ENCODE measurements at regions not wholly inside any gene's neighbourhood (a gene's known extent, or its start where the extent isn't known, plus 50 kb on each side); places are given as distances from the start of the nearest gene placed in this dataset.

DNA sequence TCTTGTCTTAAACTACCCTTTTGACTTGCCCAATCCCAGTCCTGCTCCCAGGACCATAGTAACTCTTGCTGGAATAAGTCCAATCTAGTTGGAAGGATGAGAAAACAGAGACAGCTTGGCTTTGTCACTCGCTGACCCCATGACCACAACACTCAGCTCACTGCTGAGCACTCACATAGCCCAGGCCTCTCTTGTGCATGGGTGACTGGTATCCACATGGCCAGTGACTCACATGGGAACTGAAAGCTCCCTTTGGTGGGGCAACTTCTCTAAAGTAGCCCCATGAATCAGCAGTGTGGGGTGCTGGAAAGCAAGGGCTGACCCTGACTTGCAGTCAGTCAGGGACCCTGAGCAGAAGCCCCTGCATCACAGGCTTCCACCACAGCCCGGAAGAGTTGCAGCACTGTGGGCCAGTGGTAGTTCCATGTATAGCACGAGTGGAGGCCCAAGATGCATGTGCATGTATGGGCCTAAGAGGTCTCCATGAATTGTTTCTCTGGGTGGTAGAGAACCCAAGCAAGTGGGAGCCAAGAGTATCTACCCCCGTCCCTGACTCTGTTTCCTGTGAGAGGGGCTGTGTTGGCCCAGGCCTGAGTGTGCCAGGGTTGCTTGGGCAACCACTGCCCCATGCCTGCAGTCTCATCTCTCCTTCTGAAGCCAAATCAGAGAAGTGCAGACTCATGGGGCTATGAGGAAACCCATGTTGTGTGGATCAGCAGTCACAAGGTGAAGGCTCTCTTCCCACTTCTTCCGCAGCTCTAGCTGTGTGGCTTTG is 62.1 kb upstream of the XCR1 start (continued):
- TF ChIP-seq RAD21 (IDR thresholded peaks at IDR 0.05; ENCODE audit: low read length) (no peak), RCOR1 (IDR thresholded peaks at IDR 0.05; ENCODE audit: insufficient replicate concordance, low read length) (no peak)

DNA sequence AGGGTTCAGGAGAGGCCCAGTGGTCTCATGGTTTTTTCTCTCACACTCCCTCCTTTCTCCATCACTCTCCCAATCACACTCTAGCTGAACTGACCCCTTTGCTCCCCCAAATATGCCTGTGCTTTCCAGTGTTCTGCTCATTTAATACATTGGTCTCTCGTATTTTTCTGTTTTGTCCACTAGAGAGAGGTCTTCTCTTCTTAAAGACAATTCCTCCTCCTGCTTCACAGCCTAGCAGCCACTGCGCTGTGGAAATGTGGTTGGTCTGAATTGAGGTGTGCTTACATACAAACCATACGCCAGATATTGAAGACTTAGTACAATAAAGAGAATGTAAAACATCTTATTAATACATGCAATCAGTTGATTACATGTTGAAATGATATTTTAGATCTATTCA is 60.6 kb upstream of the XCR1 start:
- Histone ChIP-seq H3K9me3 (ENCODE audit: control insufficient read depth, insufficient read depth, low read length) (no peaks in the 10 kb centered on the region), H3K23ac (ENCODE audit: low read depth, low read length) (no peak overlapping the region), H3K27me3 (ENCODE audit: control insufficient read depth, insufficient read depth, low read length) (peaks cover 4% of the 10 kb centered on the region; the same call in 1 of the 2 replicates), H3K14ac (replicated peaks; ENCODE audit: low read depth, low read length) (no peak overlapping the region), H3K4me3 (ENCODE audit: insufficient read depth, low read depth, low read length) (no peak overlapping the region), H3K79me1 (ENCODE audit: low read depth in 1 of 2, low read length in 2 of 2) (no peaks in the 10 kb centered on the region), H3K9ac (ENCODE audit: low read depth, low read length) (no peak overlapping the region), H4K20me1 (ENCODE audit: insufficient read depth, low read length) (no peaks in the 10 kb centered on the region), H3K4me1 (ENCODE audit: control insufficient read depth, insufficient read depth, low read length) (peaks cover 5% of the 10 kb centered on the region), H2AK9ac (replicated peaks; ENCODE audit: low read depth, low read length, poor library complexity) (no peak overlapping the region), H4K8ac (ENCODE audit: low read depth in 2 of 2, low read length in 2 of 2) (no peak overlapping the region), H2BK120ac (ENCODE audit: low read depth, low read length) (no peak overlapping the region), H3K27ac (ENCODE audit: insufficient read depth, low read length) (no peak overlapping the region), H3K56ac (ENCODE audit: extremely low read depth, insufficient read depth, low read length) (no peak overlapping the region), H3K36me3 (ENCODE audit: control insufficient read depth, insufficient read depth, low read length) (no peaks in the 10 kb centered on the region), H2BK5ac (ENCODE audit: low read depth, low read length, poor library complexity, severe bottlenecking) (no peak overlapping the region), H2BK15ac (ENCODE audit: low read depth, low read length) (no peak overlapping the region), H3K4me2 (ENCODE audit: low read depth, low read length) (no peak overlapping the region), H2AK5ac (ENCODE audit: low read depth, low read length) (no peak overlapping the region), H4K5ac (ENCODE audit: low read depth, low read length) (no peak overlapping the region), H2AFZ (replicated peaks; ENCODE audit: low read length, poor library complexity) (no peak overlapping the region), H3K9me1 (ENCODE audit: insufficient read depth, low read length) (peaks cover 3% of the 10 kb centered on the region; the same call in 1 of the 2 replicates), H4K91ac (ENCODE audit: insufficient read depth, low read depth, low read length) (no peak overlapping the region), H3K4ac (ENCODE audit: low read depth, low read length) (no peak overlapping the region), H3K18ac (ENCODE audit: low read depth, low read length) (no peak overlapping the region), H2BK20ac (ENCODE audit: low read depth, low read length) (no peak overlapping the region)
- ATAC-seq (ENCODE audit: low read depth), result peak; percentile 66
- in situ Hi-C loops (cut with MboI; ENCODE audit: low sequenced_read_pairs), result loop anchor here (10.0 to 25.0 kb wide), 2 partner anchors 287 to 1051 kb away; partner anchors contain the start of genes CCR5 and CLEC3B
- CTCF ChIA-PET, result interaction anchor here (1.0 to 1.4 kb wide), 4 partner anchors 119 to 290 kb away, joined by 3 to 5 read pairs (median 4); partner anchors contain the start of genes CCR1 and CCR5
- WGBS, 2 experiments (ENCODE audit: extremely low coverage in 2 of 2, insufficient read length in 1 of 2), result no CpG with 5 or more reads among the region's 3 CpGs
- intact Hi-C loops (cut with micrococcal nuclease), result loop anchor here (1.0 to 5.0 kb wide), 4 partner anchors 121 to 339 kb away; partner anchors contain the start of gene CCR1
- POLR2A ChIA-PET (ENCODE audit: unreplicated experiment), result no interaction called here
- DNase-seq, result peak; percentile 41
- dilution Hi-C loops (cut with HindIII; ENCODE audit: low sequenced_read_pairs, unreplicated experiment), result no loop called here
- BruUV-seq (replicated peaks), result no TSS peak
- TF ChIP-seq SMC3 (IDR thresholded peaks at IDR 0.05; ENCODE audit: low read depth, low read length), result peak; percentile 41
- TF ChIP-seq POLR2A (IDR thresholded peaks at IDR 0.05; ENCODE audit: low read depth, low read length), result no peak
- no peak for TF ChIP-seq CEBPB (IDR thresholded peaks at IDR 0.05; ENCODE audit: low read depth, low read length)
- TF ChIP-seq RAD21 (IDR thresholded peaks at IDR 0.05; ENCODE audit: low read length), result peak; percentile 53
- TF ChIP-seq, protein P1, sequence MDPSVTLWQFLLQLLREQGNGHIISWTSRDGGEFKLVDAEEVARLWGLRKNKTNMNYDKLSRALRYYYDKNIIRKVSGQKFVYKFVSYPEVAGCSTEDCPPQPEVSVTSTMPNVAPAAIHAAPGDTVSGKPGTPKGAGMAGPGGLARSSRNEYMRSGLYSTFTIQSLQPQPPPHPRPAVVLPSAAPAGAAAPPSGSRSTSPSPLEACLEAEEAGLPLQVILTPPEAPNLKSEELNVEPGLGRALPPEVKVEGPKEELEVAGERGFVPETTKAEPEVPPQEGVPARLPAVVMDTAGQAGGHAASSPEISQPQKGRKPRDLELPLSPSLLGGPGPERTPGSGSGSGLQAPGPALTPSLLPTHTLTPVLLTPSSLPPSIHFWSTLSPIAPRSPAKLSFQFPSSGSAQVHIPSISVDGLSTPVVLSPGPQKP (IDR thresholded peaks at IDR 0.05; ENCODE audit: borderline replicate concordance, low read depth, low read length), result no peak
- TF ChIP-seq, protein P2, sequence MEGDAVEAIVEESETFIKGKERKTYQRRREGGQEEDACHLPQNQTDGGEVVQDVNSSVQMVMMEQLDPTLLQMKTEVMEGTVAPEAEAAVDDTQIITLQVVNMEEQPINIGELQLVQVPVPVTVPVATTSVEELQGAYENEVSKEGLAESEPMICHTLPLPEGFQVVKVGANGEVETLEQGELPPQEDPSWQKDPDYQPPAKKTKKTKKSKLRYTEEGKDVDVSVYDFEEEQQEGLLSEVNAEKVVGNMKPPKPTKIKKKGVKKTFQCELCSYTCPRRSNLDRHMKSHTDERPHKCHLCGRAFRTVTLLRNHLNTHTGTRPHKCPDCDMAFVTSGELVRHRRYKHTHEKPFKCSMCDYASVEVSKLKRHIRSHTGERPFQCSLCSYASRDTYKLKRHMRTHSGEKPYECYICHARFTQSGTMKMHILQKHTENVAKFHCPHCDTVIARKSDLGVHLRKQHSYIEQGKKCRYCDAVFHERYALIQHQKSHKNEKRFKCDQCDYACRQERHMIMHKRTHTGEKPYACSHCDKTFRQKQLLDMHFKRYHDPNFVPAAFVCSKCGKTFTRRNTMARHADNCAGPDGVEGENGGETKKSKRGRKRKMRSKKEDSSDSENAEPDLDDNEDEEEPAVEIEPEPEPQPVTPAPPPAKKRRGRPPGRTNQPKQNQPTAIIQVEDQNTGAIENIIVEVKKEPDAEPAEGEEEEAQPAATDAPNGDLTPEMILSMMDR (conservative IDR thresholded peaks at IDR 0.05; ENCODE audit: low read depth, low read length), result peak; percentile 46
- TF ChIP-seq MXI1 (IDR thresholded peaks at IDR 0.05; ENCODE audit: borderline replicate concordance, low read depth, low read length), result no peak
- no peak for TF ChIP-seq NFE2L2 (IDR thresholded peaks at IDR 0.05; ENCODE audit: low read depth, low read length)

Measured in IMR-90 (cell line).